Endometrium (tissue), 2 donors: ENCODE measurements at regions not wholly inside any gene's neighbourhood (a gene's known extent, or its start where the extent isn't known, plus 50 kb on each side); places are given as distances from the start of the nearest gene placed in this dataset.
A peak's percentile ranks its signal among the peaks of the same experiment; 100 is the strongest.

Experiments
- FAIRE-seq: peaks from 2 replicates; lab custom pipeline; 2012; peaks lifted over from hg19 to GRCh38; lab: Jason Lieb, UNC
- donor health status: control.
- donor health status: control.

DNA sequence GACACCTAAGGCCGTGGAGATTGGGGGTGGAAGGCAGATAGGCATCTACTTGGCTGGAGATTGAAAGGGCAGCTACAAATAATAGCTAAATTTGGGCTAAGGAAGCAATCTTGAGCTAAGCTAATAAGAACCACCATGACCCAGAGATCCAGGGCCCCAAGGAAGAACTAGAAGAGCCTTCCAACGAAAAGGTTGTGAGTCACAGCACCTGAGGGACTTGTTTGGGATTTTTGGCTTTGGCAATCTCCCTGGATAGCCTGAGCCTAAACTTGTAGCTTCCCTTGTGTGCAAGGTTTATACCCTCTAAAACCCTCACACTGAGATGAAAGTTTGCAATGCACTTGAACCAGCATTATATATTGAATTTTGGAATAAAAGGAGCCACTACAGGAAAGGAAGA is 364.0 kb upstream of the IL12A start:
- FAIRE-seq = no peak

DNA sequence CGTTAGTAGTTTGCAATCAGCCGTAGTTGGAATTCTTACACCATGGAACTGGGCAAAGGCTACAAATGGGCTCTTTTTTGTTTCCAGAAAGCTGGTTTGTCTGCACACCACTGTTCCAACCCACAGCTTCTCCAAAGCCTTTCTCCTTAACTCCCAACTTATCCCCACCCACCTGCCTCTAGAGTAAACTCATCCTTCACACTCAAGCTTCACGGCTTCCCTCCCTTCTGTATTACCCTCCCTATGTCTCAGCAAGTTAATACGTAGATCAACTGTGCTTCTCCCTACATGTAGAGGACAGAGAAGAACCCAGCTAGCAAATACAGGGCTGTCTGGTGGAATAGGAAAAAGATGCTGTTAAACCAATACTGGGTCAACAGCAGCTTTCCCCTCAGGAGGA is 363.0 kb upstream of the IL12A start:
- FAIRE-seq = no peak

DNA sequence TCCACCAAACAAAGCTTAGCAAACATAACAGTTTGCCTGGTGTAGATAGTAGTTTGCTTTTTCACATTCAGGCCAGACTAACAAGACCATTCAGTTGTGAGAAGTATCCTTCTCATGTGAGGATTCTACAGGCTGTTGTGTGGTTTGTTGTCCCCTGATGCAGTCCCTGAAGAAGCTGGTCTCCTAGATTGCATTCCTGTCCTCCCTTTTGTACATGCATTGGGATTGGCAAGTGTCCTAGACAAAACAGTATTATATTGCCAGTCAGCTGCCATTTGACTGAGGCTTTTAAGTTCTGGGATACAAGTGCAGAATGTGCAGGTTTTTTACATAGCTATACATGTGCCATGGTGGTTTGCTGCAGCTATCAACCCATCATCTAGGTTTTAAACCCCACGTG is 362.0 kb upstream of the IL12A start:
- FAIRE-seq = no peak

DNA sequence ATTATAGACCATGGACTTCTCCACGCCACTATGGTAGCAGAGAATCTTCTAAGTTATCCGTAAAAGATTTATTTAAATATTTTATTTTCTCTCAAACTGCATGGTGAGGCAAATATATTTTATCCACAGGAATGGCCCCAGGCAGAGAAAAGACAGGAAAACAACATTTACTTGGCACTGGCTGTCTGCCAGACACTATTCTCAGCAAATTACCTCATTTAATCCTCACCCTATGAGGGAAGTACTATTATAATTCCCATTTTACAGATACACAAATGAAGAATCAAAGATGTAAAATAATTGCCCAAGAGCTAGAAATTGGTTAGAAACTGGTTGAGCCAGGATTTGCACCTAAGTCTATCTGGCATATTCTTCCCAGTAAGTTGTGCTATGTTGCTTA is 361.4 kb upstream of the IL12A start:
- no peak for FAIRE-seq

DNA sequence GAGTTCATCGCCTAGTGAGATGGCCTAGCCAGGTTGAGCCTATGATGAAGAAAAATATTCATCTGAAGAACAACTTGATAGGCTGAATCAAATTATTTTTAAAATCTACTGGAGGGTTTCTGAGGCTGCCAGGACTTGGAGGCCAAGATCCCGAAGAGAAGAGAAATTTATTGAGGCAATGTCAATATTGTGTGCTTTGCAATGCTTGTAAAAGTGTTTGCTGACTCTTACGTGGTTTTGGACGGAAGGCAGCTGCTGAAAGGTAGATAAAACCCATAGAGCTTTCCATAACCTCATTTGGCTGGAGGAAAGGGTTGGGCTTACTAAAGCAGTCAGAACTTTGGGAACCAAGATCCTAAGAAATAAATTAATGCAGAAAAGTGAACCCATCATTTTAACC is 361.0 kb upstream of the IL12A start:
- FAIRE-seq = no peak

DNA sequence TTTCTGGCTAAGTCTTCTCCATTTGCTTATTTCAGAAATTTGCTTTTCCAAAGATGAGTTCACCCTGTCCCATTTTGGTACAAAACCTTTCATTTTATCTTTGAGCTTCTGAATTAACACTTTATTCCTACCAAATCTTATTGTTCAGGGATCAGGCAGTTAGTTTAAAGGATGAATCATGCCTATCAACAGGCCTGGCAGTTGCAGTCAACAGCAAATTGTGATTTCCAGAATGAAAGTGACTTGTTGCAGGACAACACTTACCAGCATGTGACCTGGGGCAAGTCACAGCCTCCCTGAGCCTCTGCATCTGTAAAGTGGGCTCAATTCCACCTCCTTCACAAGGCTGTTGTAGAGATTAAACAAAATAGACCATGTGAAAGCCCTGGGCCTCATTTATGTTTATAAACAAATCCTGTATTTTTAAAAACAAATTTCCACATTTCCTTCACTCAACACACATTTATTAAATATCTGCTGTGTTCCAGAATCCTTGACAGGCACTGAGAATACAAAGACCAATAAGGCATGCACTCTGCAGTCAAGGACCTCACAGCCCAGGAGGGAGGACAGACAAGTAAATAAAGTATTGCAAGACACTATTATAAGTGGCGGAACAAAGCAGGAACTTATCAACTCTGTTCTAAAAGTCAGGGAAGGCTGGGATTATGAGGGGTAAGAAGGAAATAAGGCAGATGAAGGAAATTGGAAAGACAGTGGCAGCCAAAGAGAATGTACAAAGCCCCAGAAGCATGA is 359.1 kb upstream of the IL12A start:
- FAIRE-seq = peak; percentile 88

DNA sequence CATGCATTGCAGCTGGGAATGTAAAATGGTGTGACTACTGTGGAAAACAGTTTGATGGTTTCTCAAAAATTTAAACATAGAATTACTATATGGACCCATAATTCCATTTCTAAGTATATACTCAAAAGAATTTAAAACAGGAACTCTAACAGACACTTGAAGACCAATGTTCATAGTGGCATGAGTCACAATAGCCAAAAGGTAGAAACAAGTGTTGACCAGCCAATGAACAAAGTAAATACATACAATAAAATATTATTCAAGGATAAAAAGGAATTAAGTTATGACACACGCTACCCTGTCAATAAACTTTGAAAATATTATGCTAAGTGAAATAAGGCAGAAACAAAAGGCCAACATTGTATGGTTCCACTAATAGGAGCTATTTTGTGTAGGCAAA is 357.4 kb upstream of the IL12A start:
- no peak for FAIRE-seq

DNA sequence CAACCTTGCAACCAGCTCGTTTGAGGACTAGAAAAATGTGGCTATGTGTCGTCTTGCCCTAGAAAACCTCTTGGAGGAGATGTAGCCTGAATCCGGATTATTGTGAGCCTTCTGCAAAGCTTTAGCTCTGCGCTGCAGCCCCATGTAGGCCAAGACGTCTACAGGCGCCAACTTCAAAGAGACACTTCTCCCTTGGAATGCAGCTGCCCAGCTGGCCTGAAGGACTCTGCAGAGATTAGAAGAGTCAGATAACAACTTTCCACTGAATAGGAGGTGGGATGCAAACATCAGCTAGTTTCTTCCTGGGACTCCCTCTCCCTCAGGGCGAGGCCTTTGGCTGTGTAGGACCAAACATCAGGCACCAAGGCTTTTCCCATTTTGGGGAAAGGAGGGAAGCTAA is 356.5 kb upstream of the IL12A start:
- FAIRE-seq = no peak

DNA sequence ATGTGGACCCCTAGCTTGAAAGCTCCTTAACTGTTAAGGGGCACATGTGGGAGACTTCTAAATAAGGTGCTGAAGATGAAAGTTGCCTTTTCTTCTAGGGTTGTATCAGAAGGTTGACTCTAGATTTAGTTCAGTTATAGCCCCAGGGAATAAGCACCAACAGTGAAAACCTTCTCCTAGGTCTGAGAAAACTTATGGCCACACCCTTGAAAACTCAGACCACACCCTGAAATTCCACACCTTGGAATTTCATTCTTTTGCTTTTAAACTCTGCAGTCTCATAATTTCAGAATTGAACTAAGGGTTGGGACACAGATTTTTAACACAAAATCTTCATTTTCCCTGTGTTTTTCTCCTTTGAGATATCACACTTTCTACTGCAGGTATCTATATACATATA is 355.8 kb upstream of the IL12A start:
- FAIRE-seq = no peak

DNA sequence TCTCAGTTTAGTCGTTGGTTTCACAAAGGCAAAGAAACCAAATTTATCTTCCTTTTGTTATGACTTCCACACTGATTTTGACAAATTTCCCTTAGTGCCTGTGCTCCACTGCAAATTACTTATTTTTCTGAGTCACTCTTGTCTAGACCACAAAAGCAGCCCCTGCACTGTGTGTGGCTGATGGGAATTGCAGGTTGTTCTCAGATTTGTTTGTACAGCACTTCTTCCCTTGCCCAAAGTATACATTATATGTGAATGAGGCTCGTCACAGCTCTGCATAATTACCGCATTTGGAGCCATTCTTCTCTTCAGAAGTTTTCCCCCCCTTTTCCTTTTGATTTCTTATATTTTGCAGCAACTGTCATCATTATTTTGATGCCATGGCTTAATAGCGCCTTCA is 354.2 kb upstream of the IL12A start:
- no peak for FAIRE-seq

DNA sequence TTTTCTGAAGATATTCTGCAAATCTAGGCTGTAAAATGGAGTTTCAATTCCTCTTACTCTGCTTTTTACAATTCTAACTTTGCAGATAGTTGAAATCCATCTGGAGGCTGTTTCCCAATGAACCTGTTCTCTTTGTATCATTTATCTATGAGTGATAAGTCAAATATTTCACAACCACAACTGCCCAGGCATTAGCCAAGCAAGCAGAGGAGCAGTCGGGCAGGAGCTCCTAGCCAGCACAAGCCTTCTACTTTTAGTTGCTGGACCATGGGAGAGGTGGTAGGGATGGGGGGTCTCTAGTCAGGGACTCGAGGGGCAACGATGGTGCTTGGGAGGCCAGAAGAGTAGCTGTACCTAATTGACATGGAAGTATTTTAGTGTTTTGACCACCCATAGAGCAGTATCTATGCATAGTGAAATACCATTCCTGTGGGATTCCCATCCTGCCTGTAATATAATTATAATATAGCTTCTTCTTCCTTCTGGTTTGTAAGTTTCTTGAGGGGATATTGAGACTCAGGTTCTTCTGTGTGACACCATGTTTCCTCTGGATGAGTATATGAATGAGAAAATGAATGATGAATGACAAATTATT is 353.5 kb upstream of the IL12A start:
- FAIRE-seq = no peak

DNA sequence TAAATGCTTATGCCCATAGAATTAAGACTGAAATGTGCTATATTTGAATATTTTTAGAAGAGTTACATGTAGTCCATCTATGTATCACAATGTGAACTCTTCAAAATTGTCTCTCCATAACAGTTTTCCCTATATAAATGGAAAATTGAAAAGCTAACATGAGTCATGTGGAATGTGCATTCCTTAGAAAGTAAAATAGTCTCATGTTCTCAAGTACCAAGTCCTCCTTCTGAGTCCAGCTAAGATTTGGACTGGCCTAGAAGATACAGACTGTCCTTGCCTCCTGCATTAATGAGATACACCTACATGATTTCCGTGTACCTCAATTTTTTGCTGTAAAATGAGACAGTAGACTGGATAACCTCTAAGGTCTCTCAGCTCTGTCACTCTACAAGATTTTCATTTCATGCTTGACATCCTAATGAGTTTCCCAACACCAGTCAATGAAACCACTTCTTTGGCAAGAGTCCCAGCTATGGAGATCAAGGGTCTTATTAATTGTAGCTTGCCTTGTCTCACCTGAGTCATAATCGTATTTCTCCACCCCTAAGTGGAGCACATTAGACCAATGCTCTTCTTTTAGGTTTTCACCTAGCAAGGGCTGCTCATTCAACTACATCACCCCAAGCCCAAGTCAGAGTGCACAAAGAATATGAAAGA is 350.6 kb upstream of the IL12A start:
- no peak for FAIRE-seq

DNA sequence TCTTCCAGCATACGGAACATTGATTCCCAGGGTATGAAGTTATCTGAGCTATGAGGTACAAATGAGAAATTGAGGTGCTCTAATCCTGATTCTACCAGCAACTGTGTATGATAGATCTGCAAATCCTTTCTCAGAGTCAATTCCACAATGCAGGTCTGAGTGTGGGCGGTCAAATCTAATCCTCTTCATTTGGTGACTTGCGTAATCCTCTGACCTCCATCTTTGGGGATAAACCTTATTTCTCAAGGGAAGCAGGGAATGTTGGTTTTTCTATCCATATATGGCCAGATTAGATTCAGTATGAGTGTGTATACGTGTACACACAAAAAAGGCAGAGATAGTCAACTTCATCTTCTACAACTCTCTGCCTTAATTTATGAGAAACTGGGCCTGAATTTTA is 348.4 kb upstream of the IL12A start:
- no peak for FAIRE-seq

DNA sequence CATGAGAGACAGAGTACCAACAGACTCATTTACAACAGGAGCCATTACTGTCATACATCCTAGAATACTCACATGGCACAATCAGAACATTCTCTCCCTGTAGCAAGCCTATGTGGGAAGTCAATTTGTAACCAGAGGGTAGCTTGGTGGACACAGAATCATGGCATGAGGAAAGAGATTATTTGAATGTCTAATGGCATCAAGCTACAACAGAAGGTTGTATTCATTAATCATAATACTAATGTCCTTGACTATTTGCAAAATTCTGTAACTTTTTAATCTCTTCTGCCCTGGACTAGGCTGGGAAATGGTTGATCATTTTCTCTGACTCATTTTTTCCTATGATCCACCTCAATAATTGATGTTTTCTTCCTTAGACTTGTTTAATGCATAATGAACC is 345.2 kb upstream of the IL12A start:
- FAIRE-seq = no peak

DNA sequence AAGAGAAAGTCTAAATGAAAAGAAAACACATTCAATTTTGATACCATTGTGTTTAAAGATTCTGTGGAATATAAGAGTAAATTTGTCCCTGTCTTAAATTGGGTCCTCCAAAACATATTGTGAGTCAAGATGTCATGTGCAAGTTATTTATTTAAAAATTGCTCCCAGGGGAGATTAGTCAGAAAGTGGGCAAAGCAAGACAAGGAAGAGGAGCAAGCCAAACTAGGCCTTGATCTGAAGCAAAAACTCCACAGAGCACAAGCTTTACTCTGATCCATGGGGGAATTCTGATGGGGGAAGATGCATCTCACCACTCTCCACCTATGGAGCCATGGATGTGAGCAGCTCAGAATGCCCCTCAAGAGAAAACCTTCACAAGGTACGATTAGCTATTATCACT is 342.8 kb upstream of the IL12A start:
- FAIRE-seq = no peak

DNA sequence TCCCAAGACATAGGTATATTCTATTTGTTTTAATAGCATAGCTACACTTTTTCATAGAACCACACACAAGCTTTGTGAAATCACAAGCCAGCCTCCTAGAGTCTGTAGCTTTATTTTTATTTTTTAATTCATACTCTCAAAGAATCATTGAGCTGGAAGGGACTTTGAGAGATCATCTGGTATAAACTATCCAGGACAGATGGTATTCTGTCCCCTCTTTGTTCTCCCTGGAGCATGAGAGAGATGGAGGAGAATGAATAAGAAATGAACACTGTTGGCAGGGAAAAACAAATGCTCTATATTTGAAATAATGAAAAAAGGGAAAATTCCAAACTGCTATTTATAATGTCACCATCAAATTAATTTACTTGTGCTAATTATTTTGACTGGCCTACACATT is 338.7 kb upstream of the IL12A start:
- FAIRE-seq = no peak

DNA sequence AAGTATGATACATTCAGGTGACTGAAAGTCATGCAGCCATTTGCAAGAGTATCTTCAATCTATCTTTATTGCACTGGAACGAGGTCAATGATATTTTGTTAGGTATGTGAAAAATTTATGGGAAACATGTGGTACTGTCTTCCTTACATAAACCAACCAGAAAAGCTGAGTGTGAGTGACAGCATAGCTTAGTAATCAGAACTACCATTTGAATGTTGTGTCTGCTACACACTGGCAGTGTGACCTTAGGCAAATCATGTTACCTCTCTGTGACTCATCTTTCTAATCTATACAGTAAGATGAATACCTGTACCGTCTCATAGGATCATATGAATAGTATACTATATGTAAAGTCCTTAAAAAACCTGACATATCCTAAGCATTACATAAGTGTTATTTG is 337.9 kb upstream of the IL12A start:
- no peak for FAIRE-seq

DNA sequence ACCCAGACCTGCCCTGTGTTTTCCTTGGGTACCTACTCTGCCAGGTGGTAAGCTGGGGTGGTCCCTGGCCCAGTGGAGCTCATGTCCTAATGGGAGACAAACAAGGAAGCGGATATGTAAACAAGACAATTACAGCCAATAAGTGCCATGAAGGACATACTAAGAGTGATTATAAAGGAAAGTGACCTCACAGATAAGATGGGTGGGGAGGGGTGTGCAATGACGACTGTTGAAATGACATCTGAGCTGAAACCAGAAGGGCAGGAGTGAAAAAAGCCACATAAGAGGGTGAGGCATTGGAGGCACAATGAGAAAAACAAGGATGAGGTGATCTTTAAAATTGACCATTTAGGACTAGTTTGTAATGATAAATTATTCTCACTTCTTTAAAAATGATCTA is 336.2 kb upstream of the IL12A start:
- FAIRE-seq = no peak

DNA sequence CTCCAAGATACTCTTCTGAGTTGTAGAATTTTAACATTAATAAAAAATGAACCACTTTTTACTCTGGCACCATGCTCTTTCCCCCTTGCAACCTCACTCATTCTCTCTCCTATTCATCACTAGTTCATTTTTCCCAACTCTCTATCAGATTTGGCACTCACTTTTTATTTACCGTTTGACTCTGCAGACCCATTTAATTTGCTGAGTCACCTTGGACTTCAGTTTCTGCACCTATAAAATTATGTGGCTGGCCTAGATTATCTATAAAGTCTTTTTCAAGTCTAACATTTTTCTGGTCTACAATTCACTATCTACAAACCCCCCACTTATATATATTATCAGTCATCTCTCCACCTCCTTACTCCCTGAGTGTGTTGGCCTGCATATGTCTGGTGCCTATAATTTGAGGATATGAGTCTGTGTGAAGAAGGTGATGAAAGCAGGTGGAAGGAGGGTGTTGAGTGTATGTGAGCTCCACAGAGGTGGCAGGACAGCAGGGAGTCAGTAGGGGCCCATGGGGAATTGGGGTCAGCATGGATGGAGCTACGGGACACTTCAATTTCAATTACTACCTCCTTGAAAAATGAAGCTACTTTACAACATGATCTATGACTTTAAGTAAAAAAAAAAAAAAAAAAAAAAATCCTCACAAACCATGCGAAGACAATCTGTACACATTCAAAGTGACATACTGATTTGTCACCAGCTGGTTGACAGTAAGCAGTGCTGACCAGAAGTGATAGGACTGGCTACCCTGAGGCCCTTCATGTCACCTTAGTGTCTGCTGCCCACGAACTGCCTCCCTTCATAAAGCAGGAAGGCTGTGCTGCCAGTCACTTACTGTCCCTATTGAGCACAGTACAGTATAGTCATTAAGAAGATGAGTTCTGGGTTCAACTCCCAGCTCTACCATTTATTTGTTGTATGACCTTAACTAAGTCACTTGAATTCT is 334.2 kb upstream of the IL12A start:
- no peak for FAIRE-seq

DNA sequence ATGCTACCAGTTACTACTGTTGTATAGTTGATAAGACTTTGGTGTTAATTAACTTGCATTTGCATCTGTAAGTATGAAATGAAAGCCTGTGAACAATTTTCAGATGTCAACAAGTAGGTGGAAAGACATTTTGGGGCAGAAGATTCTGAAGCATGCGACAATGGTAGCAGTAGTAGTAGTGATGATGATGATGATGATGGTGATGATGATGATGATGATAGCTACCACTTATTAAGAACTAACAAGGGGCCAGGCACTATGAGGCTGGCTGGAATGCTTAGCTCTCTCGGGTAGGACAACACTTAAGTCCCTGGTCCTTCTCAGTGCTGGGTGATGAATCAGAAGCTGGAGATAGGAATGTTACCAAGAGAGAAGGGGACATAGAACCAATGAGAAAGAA is 333.4 kb upstream of the IL12A start:
- no peak for FAIRE-seq

DNA sequence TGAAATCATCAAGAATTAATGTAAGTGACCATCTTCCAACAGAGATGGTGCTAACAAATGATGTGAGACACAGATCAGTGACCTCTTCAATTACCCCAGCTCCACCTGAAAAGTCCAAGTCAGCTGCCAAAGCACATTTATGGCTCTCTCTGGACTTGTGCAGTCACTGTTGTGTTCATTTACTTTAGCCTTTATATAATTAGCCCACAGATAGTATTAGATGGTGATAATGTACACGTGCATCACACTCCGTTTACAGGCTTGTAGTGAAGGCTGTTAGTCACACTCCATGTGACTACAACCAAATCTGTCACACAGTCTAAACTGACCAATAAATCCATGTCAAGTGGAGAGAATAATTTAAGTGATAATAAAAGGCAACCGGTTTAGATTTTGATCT is 331.5 kb upstream of the IL12A start:
- no peak for FAIRE-seq

DNA sequence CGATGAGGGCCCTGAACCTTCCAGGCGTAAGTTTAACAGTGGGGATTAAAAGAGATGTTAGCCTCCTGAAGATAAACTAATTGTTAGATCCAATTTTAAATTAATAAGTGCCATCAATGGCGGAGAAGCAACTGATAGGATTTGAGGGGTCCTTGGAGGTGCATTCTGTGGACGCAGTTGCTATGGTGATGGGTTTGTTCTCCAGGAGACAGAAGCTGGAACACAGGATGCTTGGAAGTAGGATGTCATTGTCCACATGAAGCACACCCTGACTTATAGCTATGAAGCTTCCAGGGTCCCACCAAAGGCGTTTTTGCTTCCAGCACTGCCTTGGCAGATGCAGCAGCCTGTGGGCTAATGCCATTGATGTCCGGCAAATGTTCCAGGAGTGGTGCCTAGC is 331.0 kb upstream of the IL12A start:
- no peak for FAIRE-seq

DNA sequence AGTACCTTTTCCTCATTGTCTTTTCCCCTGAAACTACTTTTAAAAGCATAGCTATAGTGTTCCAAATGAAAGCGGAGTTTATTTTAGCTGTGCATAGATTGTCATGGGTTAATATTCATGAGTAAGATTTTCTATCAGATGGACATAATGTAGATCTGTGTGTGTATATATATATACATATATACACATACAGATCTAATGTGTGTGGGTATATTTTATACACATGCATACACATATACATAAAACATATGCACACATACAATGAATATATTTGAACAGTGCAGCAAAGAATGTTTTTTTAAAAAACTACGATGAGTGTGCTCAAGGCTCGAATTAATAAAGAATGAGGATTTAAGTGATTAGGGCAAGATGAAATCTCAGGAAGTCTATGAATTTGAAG is 328.3 kb upstream of the IL12A start:
- no peak for FAIRE-seq
